Fibroblast of lung (primary cell): ENCODE measurements at regions not wholly inside any gene's neighbourhood (a gene's known extent, or its start where the extent isn't known, plus 50 kb on each side); places are given as distances from the start of the nearest gene placed in this dataset.
A peak's percentile ranks its signal among the peaks of the same experiment; 100 is the strongest.

Experiments used
- DNase-seq, 2 donors: peaks; one replicate each; pipeline versions ENCODE4 v3.0.0 to v3.0.0-alpha.2; 2010; ENCODE audit warnings: low read depth in 2 of 2
- H2AFZ ChIP-seq: 2 replicates; pipeline ENCODE4 v1.5.1; 2012; ENCODE audit warnings: low read length, control low read depth, inconsistent platforms
- H3K27ac ChIP-seq: 2 replicates; pipeline ENCODE4 v1.5.1; 2011; ENCODE audit warnings: low read length, control low read depth; ENCODE audit not compliant: insufficient read depth
- H3K27me3 ChIP-seq: 2 replicates; pipeline ENCODE4 v1.5.1; 2011; ENCODE audit warnings: mild to moderate bottlenecking, low read length; ENCODE audit not compliant: control insufficient read depth, insufficient read depth
- H3K36me3 ChIP-seq: 2 replicates; pipeline ENCODE4 v1.5.1; 2011; ENCODE audit warnings: low read length; ENCODE audit not compliant: control insufficient read depth, insufficient read depth
- H3K4me1 ChIP-seq: 2 replicates; pipeline ENCODE4 v1.5.1; 2011; ENCODE audit warnings: low read length; ENCODE audit not compliant: control insufficient read depth, insufficient read depth; ENCODE audit errors: extremely low read depth
- H3K4me2 ChIP-seq: 2 replicates; pipeline ENCODE4 v1.5.1; 2011; ENCODE audit warnings: low read length, control low read depth; ENCODE audit not compliant: insufficient read depth; ENCODE audit errors: extremely low read depth
- H3K4me3 ChIP-seq, 4 experiments: fragments of 200-600 bp in 1 of 4; sonication (generic) in 1 of 4; replicated peaks in 1 of 4; 2 replicates each; pipeline ENCODE4 v1.5.1; 2011 to 2016; ENCODE audit warnings: low read length in 4 of 4, low read depth in 3 of 4, mild to moderate bottlenecking in 3 of 4, control low read depth in 2 of 4, inconsistent platforms in 1 of 4, mixed read lengths in 1 of 4; ENCODE audit not compliant: insufficient read depth in 1 of 4; ENCODE audit errors: control extremely low read depth in 1 of 4
- H3K79me2 ChIP-seq: 2 replicates; pipeline ENCODE4 v1.5.1; 2012; ENCODE audit warnings: mild to moderate bottlenecking, low read length, inconsistent platforms; ENCODE audit not compliant: control insufficient read depth, insufficient read depth
- H3K9ac ChIP-seq: 2 replicates; pipeline ENCODE4 v1.5.1; 2011; ENCODE audit warnings: mild to moderate bottlenecking, low read length, control low read depth; ENCODE audit not compliant: insufficient read depth
- H3K9me3 ChIP-seq: 2 replicates; pipeline ENCODE4 v1.5.1; 2012; ENCODE audit warnings: low read depth, low read length; ENCODE audit not compliant: control insufficient read depth, insufficient read depth
- H4K20me1 ChIP-seq: 2 replicates; pipeline ENCODE4 v1.5.1; 2011; ENCODE audit warnings: low read length; ENCODE audit not compliant: control insufficient read depth, insufficient read depth; ENCODE audit errors: extremely low read depth
- CTCF ChIP-seq, 2 donors: IDR thresholded peaks in 1 of 2; conservative IDR thresholded peaks in 1 of 2; 1 replicate in 1 of 2; 2 replicates in 1 of 2; pipeline ENCODE4 v1.5.1; 2011 to 2012; ENCODE audit warnings: low read length in 2 of 2, control low read depth in 1 of 2, inconsistent platforms in 1 of 2, low read depth in 1 of 2, mild to moderate bottlenecking in 1 of 2
- EZH2 ChIP-seq: IDR thresholded peaks from 2 replicates; pipeline ENCODE4 v1.5.1; 2012; ENCODE audit warnings: low read length, control low read depth, mild to moderate bottlenecking; ENCODE audit errors: missing control alignments

DNA sequence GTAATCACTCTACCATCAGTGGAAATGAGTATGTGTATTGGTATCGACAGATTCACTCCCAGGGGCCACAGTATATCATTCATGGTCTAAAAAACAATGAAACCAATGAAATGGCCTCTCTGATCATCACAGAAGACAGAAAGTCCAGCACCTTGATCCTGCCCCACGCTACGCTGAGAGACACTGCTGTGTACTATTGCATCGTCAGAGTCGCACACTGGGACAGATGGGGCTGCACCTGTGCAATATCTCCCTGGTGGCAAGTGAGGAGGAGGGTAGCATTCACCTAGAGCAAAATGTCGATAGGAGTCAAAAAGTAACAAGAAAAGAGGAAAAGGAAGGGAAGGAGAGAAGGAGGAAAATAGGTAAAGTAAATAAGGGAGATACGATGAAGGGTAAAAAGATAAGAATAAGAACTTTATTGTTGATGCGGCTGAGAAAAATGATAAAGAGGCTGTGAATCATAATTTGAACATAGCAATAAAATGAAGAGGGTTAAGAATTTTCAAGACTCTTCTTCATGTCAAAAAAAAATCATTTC, 450.5 kb upstream of the OR4E1 start:
- no peak for TF ChIP-seq CTCF (conservative IDR thresholded peaks at IDR 0.05 in 1 of 2, IDR thresholded peaks at IDR 0.05 in 1 of 2; ENCODE audit: low read depth in 1 of 2, low read length in 2 of 2)
- no peak for TF ChIP-seq EZH2
- no peaks in the 10 kb centered on the region for H3K4me1 ChIP-seq
- no peak overlapping the region for H3K9ac ChIP-seq
- no peak overlapping the region for H3K4me3 ChIP-seq
- H4K20me1 ChIP-seq: no peaks in the 10 kb centered on the region
- DNase-seq: no peak
- no peaks in the 10 kb centered on the region for H3K36me3 ChIP-seq
- H3K27ac ChIP-seq: no peak overlapping the region
- no peak overlapping the region for H3K4me2 ChIP-seq
- no peaks in the 10 kb centered on the region for H3K79me2 ChIP-seq
- H3K27me3 ChIP-seq: no peaks in the 10 kb centered on the region
- no peak overlapping the region for H2AFZ ChIP-seq
- H3K9me3 ChIP-seq: no peaks in the 10 kb centered on the region

- TF ChIP-seq EZH2 (no peak), CTCF (conservative IDR thresholded peaks at IDR 0.05 in 1 of 2, IDR thresholded peaks at IDR 0.05 in 1 of 2; ENCODE audit: low read depth in 1 of 2, low read length in 2 of 2) (no peak)
- no peak overlapping the region for H3K4me2 ChIP-seq
- H3K4me1 ChIP-seq: no peaks in the 10 kb centered on the region
- H3K36me3 ChIP-seq: no peaks in the 10 kb centered on the region
- no peaks in the 10 kb centered on the region for H4K20me1 ChIP-seq
- no peaks in the 10 kb centered on the region for H3K27me3 ChIP-seq
- DNase-seq: no peak
- H3K4me3 ChIP-seq: no peak overlapping the region
- H3K9me3 ChIP-seq: no peaks in the 10 kb centered on the region
- no peak overlapping the region for H2AFZ ChIP-seq
- H3K79me2 ChIP-seq: no peaks in the 10 kb centered on the region
- H3K9ac ChIP-seq: no peak overlapping the region
- no peak overlapping the region for H3K27ac ChIP-seq
These were observed 449.4 kb upstream of the OR4E1 start for GRCh38 chr14:22122829-22123560.

DNA sequence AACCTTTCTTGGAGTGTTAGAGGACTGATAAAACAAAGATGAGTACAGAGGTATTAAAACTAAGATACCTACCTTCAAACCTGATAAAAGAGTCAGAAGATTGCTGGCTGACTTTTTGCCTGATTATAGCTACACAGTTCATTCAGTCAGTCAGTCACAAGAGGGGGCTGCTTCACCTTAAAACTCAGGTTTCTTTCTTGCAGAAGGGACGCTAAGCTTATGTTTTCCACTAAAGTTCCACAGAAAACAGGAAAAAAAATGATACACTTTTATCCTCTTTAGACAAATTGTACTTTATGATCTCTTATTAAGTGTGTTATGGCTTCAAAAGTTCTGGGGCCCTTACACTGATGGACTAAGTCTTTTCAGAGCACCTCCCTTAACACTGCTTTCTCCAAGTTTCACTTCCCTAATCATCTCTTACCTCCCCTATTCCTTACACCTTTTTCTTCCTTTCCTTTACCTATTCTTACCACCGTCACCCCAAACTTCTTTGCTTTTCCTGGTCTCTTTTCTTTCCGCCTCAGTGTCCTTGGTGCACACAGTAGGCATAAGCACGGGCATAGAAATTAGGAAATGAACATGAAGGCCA, 448.7 kb upstream of the OR4E1 start:
- Histone ChIP-seq H3K36me3 (no peaks in the 10 kb centered on the region), H3K4me1 (no peaks in the 10 kb centered on the region), H3K4me2 (no peak overlapping the region), H3K9me3 (no peaks in the 10 kb centered on the region), H3K27me3 (no peaks in the 10 kb centered on the region), H3K79me2 (no peaks in the 10 kb centered on the region), H3K27ac (no peak overlapping the region), H3K4me3 (no peak overlapping the region), H3K9ac (no peak overlapping the region), H4K20me1 (no peaks in the 10 kb centered on the region), H2AFZ (no peak overlapping the region)
- peak in 1 of 2 donors; percentile 6 for TF ChIP-seq CTCF (conservative IDR thresholded peaks at IDR 0.05 in 1 of 2, IDR thresholded peaks at IDR 0.05 in 1 of 2; ENCODE audit: low read depth in 1 of 2, low read length in 2 of 2)
- no peak for TF ChIP-seq EZH2
- DNase-seq: no peak
